GM15510 (cell line): ENCODE measurements at regions not wholly inside any gene's neighbourhood (a gene's known extent, or its start where the extent isn't known, plus 50 kb on each side); places are given as distances from the start of the nearest gene placed in this dataset.

Experiments used
- POLR2A ChIP-seq: IDR thresholded peaks from 3 replicates; pipeline ENCODE4 v1.6.1; 2011; ENCODE audit warnings: borderline replicate concordance; ENCODE audit not compliant: insufficient read length; ENCODE audit errors: extremely low read depth

DNA sequence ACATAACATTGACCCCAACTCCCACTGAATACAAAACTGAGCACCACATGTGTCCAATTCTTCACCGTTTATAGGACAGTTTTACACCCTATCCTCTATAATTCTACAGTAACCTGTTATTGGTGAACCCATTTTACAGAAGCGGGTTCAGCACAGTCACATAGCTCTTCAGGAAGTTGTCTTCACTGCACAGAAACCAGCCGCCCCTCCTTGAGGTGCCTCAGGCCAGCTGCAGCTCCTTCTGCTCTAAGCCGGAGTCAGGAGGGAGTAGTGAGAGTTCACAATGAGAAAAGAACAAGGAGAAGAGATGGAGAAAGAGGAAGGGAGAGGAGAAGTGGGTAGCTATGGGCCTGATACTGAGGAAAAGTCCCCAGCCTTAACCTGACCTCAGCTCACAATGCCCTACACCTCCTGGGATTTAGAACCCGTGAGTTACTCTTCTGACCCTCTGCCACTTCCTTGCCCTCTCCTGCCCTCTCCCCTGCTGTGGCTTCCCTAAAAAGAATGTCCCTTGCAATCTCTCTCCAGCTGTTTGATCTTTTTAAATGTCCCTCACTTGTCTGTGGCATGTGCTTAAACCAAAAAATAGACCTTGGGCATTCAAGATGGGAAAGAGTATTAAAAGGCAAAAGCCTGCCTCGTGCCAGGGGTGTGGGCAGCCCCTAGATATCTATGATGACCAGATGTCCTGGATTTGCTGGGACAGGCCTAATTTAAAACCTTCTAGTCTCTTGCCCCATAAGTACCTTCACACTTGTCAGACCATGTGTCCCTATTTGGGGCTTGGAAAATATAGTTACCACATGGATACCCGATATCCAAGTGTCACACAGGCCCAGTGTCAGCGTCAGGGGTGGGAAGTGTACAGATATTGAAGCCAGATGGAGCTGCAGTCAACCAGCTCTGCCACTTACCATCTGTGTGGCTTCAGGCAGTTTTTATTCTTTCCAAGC, 71.3 kb upstream of the HES1 start:
- TF ChIP-seq POLR2A, result no peak

DNA sequence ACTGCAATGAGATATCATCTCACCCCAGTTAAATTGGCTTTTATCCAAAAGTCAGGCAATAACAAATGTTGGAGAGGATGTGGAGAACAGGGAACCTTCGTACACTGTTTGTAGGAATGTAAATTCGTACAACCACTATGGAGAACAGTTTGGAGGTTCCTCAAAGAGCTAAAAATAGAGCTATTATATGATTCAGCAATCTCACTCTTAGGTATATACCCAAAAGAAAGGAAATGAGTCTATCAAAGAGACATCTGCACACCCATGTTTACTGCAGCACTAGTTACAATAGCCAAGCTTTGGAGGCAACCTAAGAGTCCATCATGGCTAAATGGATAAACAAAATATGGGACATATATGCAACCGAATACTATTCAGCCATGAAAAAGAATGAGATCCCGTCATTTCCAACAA, 68.0 kb upstream of the HES1 start:
- TF ChIP-seq POLR2A, result no peak

DNA sequence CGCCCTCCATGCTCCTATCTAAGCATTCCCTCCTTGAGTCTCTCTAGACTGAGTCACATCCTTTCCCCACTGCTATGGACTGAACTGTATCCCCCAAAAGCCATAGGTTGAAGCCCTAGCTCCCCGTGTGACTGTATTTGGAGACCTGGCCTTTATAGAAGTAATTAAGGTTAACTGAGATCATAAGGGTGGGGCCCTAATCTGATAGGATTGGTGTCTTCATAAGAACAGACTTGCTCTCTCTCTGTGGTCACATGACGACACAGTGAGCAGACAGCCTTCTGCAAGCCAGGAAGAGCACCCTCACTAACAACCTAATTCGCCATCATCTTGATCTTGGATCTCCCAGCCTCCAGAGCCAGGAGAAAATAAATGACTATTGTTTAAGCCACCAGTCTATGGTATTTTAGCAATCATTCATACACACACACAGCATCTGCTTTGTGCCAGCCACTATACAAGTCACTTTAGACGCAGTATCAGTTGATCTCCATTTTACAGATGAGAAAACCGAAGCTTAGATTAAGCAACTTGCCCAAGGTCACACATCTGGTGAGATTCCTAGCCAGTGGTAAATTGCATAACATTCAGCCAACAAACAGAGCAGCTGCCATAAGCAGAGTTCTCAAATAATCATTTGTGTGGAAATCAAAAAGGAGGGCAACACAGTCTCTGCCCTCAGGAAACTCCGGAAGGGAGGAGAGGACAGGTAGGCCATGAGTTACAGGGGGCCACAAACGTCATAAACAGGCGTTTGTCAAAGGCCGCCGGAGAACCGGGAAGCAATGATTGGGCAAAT, 66.3 kb upstream of the HES1 start:
- no peak for TF ChIP-seq POLR2A

DNA sequence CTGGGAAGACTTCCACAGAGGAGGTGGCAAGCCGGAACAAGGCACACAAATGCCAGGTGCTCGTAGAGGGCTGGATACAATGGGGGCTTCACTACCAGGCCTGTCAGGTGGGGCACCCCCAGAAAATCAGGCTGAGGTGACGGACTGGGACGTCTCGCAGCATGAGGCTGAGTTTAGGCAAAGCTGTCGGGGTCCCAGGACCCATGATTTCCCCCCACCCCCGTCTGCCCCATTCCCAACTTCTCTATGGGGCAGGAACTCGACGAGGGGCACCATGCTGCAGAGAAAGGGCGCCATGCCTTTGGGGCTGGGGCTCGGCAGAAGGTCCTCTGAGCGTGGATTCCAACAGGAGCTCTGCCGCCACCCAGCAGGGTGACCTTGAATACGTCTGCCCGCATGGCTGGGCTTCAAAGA, 65.7 kb upstream of the HES1 start:
- TF ChIP-seq POLR2A, result no peak

DNA sequence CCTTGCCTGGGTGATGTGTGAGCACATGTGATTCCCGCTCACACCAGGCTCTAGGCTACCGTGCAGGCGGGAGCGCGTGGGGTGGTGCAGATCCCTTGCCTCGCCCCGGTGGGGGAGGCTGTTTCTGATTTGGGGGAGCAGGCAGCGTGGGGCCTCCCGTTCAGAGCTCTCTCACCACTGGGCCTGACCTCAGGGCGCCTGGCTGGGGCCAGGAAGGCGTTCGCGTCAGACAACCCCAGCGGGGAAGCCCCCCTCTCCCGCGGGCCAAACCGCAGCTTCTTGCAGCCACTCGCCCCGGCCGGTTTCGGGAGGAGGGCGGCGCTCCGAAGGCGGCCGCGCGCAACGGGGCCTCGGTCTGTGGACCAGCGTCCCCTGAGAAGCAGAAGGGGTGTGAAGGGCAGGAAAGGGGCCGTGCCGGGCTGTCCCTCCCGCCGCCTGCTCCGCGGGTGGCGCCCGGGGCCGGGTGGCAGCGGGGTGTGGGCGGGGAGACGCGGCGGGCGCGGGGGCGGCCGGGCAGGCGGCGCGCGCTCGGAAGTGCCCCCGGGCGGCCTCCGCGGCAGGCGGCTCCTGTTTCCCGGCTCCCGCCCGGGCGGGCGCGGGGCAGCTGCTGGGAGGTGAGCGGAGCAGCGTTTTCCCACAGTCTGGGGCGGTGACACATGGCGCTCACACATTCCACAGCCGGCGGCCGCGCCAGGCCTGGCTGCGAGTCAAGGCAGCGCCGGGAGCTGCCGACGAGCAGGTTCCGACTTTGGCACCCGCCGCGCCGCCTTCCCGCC, 65.1 kb upstream of the HES1 start:
- peak; percentile 13 for TF ChIP-seq POLR2A

DNA sequence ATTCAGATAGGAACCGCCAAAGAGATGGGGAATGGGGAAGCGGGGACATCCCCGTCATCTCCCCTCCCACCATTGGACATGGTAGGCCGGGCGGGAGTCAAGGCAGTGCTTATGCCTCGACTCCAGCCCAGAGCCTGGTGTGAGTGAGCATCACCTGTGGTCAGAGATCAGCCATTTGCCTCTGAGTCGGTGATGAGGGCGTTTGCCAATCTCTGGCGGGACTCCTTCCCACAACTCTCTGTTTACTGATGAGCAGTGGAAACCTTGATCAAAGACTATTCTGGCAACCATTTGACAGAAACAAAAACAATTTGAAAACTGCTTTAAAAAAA, 63.9 kb upstream of the HES1 start:
- TF ChIP-seq POLR2A, result no peak

DNA sequence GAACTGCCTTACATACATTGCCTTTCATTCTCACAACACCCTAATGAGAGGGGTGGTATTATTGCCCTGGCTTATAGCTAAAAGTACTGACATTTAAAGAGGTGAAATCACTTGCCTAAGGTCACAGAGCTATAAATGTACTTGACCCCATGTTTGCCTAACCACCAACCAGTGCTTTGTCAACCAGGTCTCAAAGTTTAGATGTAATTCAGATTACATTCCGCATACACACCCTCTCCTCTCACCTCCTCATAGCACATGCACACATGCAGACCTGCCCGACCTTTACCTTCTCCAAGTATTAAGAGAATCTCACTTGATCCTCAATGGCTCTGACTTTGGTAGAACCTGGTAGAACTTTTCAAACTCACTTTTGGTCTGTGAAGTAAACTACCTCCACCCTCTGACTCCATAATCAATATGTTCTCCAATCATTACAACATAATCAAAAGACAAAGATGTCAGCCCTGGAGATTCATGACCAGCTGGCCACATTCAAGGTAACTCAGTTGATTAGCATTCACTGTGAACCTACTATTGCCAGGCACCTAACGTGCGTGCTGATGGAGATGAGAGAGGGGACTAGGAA, 63.2 kb upstream of the HES1 start:
- TF ChIP-seq POLR2A, result no peak

DNA sequence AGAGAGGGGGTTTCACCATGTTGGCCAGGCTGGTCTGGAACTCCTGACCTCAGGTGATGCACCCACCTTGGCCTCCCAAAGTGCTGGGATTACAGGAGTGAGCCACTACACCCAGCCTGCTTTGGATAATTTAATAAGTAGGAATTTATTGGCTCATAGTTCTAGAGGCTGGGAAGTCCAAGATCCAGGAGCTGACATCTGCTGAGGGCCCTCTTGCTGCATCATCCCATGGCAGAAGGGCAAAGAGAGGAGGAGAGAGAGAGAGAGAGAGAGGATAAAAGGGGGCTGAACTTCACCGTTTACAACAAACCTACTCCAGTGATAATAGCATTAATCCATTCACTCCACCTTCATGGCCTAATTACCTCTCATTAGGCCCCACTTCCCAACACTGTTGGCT, 62.0 kb upstream of the HES1 start:
- TF ChIP-seq POLR2A, result no peak

DNA sequence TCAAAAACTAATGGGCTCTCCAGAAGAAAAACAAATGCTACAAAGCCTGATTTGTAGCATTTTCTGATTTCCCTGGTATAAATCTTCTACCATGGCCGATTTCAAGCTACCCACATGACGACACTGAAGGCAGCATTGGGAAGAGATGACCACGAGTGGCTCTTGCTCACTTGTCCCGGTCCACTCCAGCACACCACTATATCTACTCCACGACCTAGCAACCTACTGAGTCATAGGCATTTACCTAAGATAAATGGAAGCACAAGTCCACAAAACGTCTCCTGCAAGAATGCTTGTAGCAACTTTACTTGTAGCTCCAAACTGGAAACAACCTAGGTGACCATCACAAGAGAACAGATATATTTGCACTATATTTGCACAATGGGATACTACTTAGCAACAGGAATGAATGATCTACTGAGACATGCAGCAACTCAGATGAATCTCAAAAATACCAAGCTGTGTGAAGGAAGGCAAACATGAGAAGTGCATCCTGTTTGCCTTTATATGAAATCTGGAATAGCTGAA, 60.8 kb upstream of the HES1 start:
- no peak for TF ChIP-seq POLR2A

DNA sequence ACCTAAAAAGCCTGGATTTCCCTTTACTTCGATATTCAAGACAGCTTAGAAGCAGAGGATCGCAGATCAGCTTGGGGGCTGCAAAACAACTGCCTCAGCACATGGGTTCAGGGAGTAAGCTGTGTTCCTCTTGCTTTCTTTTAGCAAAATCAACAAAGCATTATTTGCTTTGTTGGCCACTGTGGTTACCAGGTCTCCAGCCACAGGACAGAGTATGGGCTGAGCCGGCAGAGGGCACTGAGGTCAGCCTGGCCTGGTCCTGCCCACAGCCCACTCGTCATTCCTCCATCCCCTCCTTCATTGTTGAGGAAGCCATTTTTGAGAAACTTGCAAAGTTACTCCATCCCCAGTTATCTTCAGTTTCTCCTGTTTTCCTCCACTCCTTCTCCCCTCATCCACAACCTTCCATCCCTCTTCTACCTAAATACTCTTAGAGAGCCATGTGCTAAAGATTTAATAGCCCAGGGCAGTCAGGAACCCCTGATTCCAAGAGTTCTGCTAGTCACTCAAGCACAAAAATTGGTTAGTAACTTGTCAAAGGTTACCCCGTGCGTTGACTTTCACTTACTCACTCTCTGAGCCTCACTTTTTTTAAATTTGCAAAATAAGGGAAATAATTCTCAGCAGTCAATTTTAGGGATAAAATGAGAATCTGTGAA, 60.0 kb upstream of the HES1 start:
- no peak for TF ChIP-seq POLR2A

DNA sequence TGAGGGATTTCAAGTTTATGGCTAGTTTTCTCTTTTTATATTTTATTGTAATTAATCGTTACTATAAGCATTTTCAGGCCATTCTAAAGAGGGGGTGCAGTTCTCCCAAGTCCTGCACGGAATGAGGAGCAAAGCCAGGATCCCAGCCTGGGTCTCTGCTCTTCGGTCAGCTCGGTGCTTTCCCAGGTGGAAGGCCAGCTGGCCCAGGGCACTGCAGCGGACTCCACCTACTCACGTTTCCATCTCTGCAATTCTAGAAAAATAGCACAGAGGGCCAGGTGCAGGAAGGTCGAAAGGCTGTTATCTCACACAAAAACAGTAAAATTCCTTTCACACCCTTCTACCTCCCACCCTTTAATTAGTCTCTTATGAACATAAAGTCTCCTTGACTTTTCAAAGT, 59.5 kb upstream of the HES1 start:
- TF ChIP-seq POLR2A, result no peak

DNA sequence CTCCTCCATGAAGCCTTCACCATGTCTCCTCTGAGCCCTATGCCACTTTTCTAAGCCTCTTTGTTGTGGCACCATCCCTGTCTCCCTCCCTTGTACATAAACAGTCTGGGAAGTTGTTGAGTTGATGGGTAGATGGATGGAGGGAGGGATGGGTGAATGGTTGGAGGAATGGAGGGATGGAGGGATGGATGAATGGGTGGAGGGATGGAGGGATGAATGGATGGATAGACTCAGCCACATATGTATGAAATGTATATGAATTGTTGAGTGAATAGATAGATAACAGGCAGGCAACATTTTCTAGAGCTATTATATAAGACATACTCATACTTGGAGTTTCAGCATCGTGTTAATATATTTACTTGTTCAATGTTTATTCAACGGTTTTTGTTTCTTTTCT, 58.3 kb upstream of the HES1 start:
- TF ChIP-seq POLR2A, result no peak

DNA sequence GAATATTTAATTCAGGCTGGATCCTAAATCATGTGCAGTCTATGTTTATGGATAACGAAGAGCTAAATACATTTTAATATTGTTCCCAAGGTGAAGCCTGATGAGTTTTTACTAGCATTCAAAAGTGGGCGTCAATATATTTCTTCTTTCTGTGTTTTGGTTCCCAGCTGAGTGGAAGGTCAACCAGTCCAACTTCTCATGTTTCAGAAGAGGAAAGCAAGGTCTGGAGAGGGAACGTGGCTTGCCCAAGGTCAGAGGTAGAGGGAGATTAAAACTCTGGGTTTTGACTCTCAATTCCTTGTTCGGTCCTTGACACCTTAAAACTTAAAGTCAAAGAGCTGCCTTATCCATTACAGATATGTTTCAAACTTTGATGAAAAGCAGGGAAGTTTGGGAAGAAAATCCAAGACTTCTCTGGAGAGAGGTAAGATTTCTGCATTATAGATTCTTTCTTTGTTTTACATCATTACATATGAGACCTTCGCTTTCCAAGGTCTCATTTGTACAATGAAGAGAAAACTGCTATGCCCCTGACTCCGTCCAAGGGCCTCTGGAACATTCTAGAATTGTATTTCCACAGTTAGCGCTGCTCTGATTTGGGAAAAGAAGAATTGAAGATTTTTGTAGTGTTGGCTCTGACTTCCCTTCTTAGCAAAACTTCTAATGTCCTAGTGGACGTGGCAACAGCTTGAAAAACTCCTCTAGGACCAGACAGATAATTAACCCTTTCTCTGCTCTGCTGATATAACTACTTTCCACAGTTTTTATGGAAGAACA, 57.7 kb upstream of the HES1 start:
- no peak for TF ChIP-seq POLR2A
